HFF-Myc (cell line): ENCODE measurements at regions not wholly inside any gene's neighbourhood (a gene's known extent, or its start where the extent isn't known, plus 50 kb on each side); places are given as distances from the start of the nearest gene placed in this dataset.

Source experiments
- DNase-seq: peaks from one replicate; pipeline ENCODE4 v3.0.0-alpha.2; 2011; ENCODE audit warnings: low read depth; ENCODE audit errors: extremely low read depth
- H3K4me3 ChIP-seq: replicated peaks from 2 replicates; pipeline ENCODE4 v1.5.1; 2011; ENCODE audit warnings: low read depth, mild to moderate bottlenecking, control low read depth, low read length
- CTCF ChIP-seq: IDR thresholded peaks from 2 replicates; pipeline ENCODE4 v1.5.1; 2012; ENCODE audit warnings: mild to moderate bottlenecking, low read depth, low read length, control low read depth; ENCODE audit errors: missing control alignments

- TF ChIP-seq CTCF = no peak
- H3K4me3 ChIP-seq = no peak overlapping the region
- no peak for DNase-seq
Observed at GRCh38 chr6:165805067-165805555, 142.1 kb upstream of the PDE10A start.

- DNase-seq = no peak
- TF ChIP-seq CTCF = no peak
- H3K4me3 ChIP-seq = no peak overlapping the region
Observed at GRCh38 chr6:165804331-165805066, 141.5 kb upstream of the PDE10A start.

- TF ChIP-seq CTCF = no peak
- H3K4me3 ChIP-seq = no peak overlapping the region
- DNase-seq = no peak
Observed at GRCh38 chr6:165800337-165800736, 137.3 kb upstream of the PDE10A start.

- no peak for DNase-seq
- TF ChIP-seq CTCF = no peak
- H3K4me3 ChIP-seq = no peak overlapping the region
Observed at GRCh38 chr6:165799391-165800153, 136.5 kb upstream of the PDE10A start.

- no peak for DNase-seq
- TF ChIP-seq CTCF = no peak
- no peak overlapping the region for H3K4me3 ChIP-seq
Observed at GRCh38 chr6:165798991-165799390, 135.9 kb upstream of the PDE10A start.

- TF ChIP-seq CTCF = no peak
- H3K4me3 ChIP-seq = no peak overlapping the region
- DNase-seq = no peak
Observed at GRCh38 chr6:165794179-165794601, 131.1 kb upstream of the PDE10A start.
